H1 (cell line): ENCODE measurements at regions not wholly inside any gene's neighbourhood (a gene's known extent, or its start where the extent isn't known, plus 50 kb on each side); places are given as distances from the start of the nearest gene placed in this dataset.

Experiments used
- CTCF ChIA-PET: fragments of 300-600 bp; sonication (Branson Sonifier 250); formaldehyde crosslinking; loops from one replicate; lab custom pipeline; 2021; ENCODE audit not compliant: partially characterized antibody; lab: Charles Lee
- POLR2A ChIA-PET: fragments of 300-600 bp; sonication (Branson Sonifier 250); formaldehyde crosslinking; loops from one replicate; lab custom pipeline; 2021; ENCODE audit warnings: inconsistent platforms; ENCODE audit not compliant: partially characterized antibody; lab: Charles Lee
- DNase-seq, 2 experiments: peaks; one replicate each; pipeline versions ENCODE4 v3.0.0 to v3.0.0-alpha.2; 2010 to 2022; ENCODE audit warnings: low spot score in 2 of 2, low read depth in 1 of 2, mixed read lengths in 1 of 2
- FAIRE-seq: peaks from 2 replicates; lab custom pipeline; 2011; peaks lifted over from hg19 to GRCh38; lab: Jason Lieb, UNC
- H2AFZ ChIP-seq: 2 replicates; pipeline ENCODE4 v1.8.1; 2012; ENCODE audit warnings: low read length, inconsistent platforms
- H2AK5ac ChIP-seq: 2 replicates; pipeline ENCODE4 v1.6.1; 2013; ENCODE audit warnings: low read depth, low read length
- H2BK120ac ChIP-seq: replicated peaks from 2 replicates; pipeline ENCODE3; 2013; ENCODE audit warnings: low read depth, low read length, inconsistent platforms
- H2BK12ac ChIP-seq: 2 replicates; pipeline ENCODE4 v1.6.1; 2013; ENCODE audit warnings: low read depth, low read length
- H2BK15ac ChIP-seq: 2 replicates; pipeline ENCODE4 v1.6.1; 2013; ENCODE audit warnings: low read length
- H2BK20ac ChIP-seq: 2 replicates; pipeline ENCODE4 v1.6.1; 2013; ENCODE audit warnings: low read length
- H2BK5ac ChIP-seq: 2 replicates; pipeline ENCODE4 v1.6.1; 2013; ENCODE audit warnings: low read depth, low read length
- H3K14ac ChIP-seq: 2 replicates; pipeline ENCODE4 v1.6.1; 2013; ENCODE audit warnings: inconsistent platforms; ENCODE audit not compliant: insufficient read length
- H3K18ac ChIP-seq: 2 replicates; pipeline ENCODE4 v1.6.1; 2013; ENCODE audit warnings: low read length; ENCODE audit errors: extremely low read depth
- H3K23ac ChIP-seq: 2 replicates; pipeline ENCODE4 v1.6.1; 2013; ENCODE audit warnings: inconsistent platforms; ENCODE audit not compliant: insufficient read length
- H3K23me2 ChIP-seq: 2 replicates; pipeline ENCODE4 v1.6.1; 2013; ENCODE audit warnings: low read depth, low read length
- H3K27ac ChIP-seq: 2 replicates; pipeline ENCODE4 v1.6.1; 2011; ENCODE audit warnings: low read depth, low read length, inconsistent platforms
- H3K27me3 ChIP-seq, 4 experiments: replicated peaks in 1 of 4; 1 replicate in 1 of 4; 2 replicates in 3 of 4; pipeline versions ENCODE4 v1.6.1 to v1.8.1; 2011 to 2013; ENCODE audit warnings: low read length in 3 of 4, mild to moderate bottlenecking in 3 of 4, inconsistent platforms in 2 of 4, mixed read lengths in 2 of 4, moderate library complexity in 1 of 4; ENCODE audit not compliant: control insufficient read depth in 3 of 4, insufficient read depth in 3 of 4; ENCODE audit errors: extremely low read depth in 1 of 4
- H3K36me3 ChIP-seq, 4 experiments: 2 replicates each; pipeline versions ENCODE4 v1.6.1 to v1.8.1; 2011 to 2013; ENCODE audit warnings: mild to moderate bottlenecking in 4 of 4, low read length in 3 of 4, moderate library complexity in 2 of 4, control low read depth in 1 of 4, inconsistent platforms in 1 of 4; ENCODE audit not compliant: insufficient read depth in 4 of 4, control insufficient read depth in 2 of 4
- H3K4ac ChIP-seq: replicated peaks from 2 replicates; pipeline ENCODE3; 2013; ENCODE audit warnings: low read length, low read depth, mixed read lengths, inconsistent platforms; ENCODE audit not compliant: insufficient read length
- H3K4me1 ChIP-seq, 4 experiments: replicated peaks in 1 of 4; 1 replicate in 1 of 4; 2 replicates in 3 of 4; pipeline versions ENCODE4 v1.6.1 to v1.8.1; 2011 to 2013; ENCODE audit warnings: low read length in 3 of 4, inconsistent platforms in 2 of 4, mixed read lengths in 1 of 4; ENCODE audit not compliant: insufficient read depth in 4 of 4, control insufficient read depth in 3 of 4
- H3K4me2 ChIP-seq, 2 experiments: 2 replicates each; pipeline versions ENCODE4 v1.6.1 to v1.8.1; 2011 to 2013; ENCODE audit warnings: low read depth in 2 of 2, low read length in 2 of 2, control low read depth in 1 of 2, inconsistent platforms in 1 of 2, mild to moderate bottlenecking in 1 of 2; ENCODE audit not compliant: insufficient read depth in 1 of 2
- H3K4me3 ChIP-seq, 4 experiments: fragments of 200-600, 300-600 bp in 1 of 4; sonication (generic), shearing (Covaris generic), sonication (Bioruptor Twin) in 1 of 4; 2 replicates each; pipeline versions ENCODE4 v1.5.1 to v1.8.1; 2011 to 2016; ENCODE audit warnings: low read length in 4 of 4, low read depth in 3 of 4, control low read depth in 2 of 4, inconsistent platforms in 2 of 4, mild to moderate bottlenecking in 2 of 4, mixed read lengths in 1 of 4, moderate library complexity in 1 of 4; ENCODE audit not compliant: insufficient read depth in 2 of 4; ENCODE audit errors: extremely low read depth in 1 of 4
- H3K56ac ChIP-seq: replicated peaks from 2 replicates; pipeline ENCODE3; 2013; ENCODE audit warnings: low read depth, mild to moderate bottlenecking, mixed read lengths, low read length, inconsistent platforms; ENCODE audit not compliant: insufficient read length
- H3K79me1 ChIP-seq: 2 replicates; pipeline ENCODE4 v1.6.1; 2013; ENCODE audit warnings: low read depth, low read length, control low read depth
- H3K79me2 ChIP-seq, 2 experiments: 2 replicates each; pipeline versions ENCODE4 v1.6.1 to v1.8.1; 2012 to 2013; ENCODE audit warnings: low read length in 2 of 2, mild to moderate bottlenecking in 2 of 2, inconsistent platforms in 1 of 2; ENCODE audit not compliant: insufficient read depth in 2 of 2, control insufficient read depth in 1 of 2
- H3K9ac ChIP-seq, 4 experiments: replicated peaks in 1 of 4; 1 replicate in 1 of 4; 2 replicates in 3 of 4; pipeline versions ENCODE4 v1.6.1 to v1.8.1; 2011 to 2013; ENCODE audit warnings: low read depth in 3 of 4, low read length in 3 of 4, control low read depth in 2 of 4, mild to moderate bottlenecking in 2 of 4, moderate library complexity in 2 of 4, inconsistent platforms in 1 of 4; ENCODE audit errors: extremely low read depth in 1 of 4
- H3K9me3 ChIP-seq, 2 experiments: 2 replicates each; pipeline versions ENCODE4 v1.6.1 to v1.8.1; 2012 to 2013; ENCODE audit warnings: mild to moderate bottlenecking in 2 of 2, moderate library complexity in 2 of 2, control low read depth in 1 of 2, inconsistent platforms in 1 of 2, low read depth in 1 of 2, low read length in 1 of 2, mixed read lengths in 1 of 2; ENCODE audit not compliant: insufficient read depth in 2 of 2
- H4K20me1 ChIP-seq, 2 experiments: replicated peaks in 1 of 2; 2 replicates each; pipeline versions ENCODE3 to v1.8.1; 2011 to 2013; ENCODE audit warnings: inconsistent platforms in 2 of 2, low read length in 2 of 2, mild to moderate bottlenecking in 1 of 2; ENCODE audit not compliant: insufficient read depth in 2 of 2, control insufficient read depth in 1 of 2
- H4K5ac ChIP-seq: 2 replicates; pipeline ENCODE4 v1.6.1; 2013; ENCODE audit warnings: low read length, low read depth, mixed read lengths, inconsistent platforms; ENCODE audit not compliant: insufficient read length
- H4K8ac ChIP-seq: 2 replicates; pipeline ENCODE4 v1.8.0; 2013; ENCODE audit warnings: mild to moderate bottlenecking, moderate library complexity, low read length, inconsistent platforms; ENCODE audit not compliant: insufficient read depth; ENCODE audit errors: extremely low read depth
- H4K91ac ChIP-seq: replicated peaks from 2 replicates; pipeline ENCODE3; 2013; ENCODE audit warnings: low read length, mixed read lengths, inconsistent platforms; ENCODE audit not compliant: insufficient read length
- HDAC2 ChIP-seq, 2 experiments: fragments of 300-600 bp in 1 of 2; sonication (generic) in 1 of 2; IDR thresholded peaks; 2 replicates each; pipeline ENCODE4 v1.6.1; 2011 to 2012; ENCODE audit warnings: low read depth in 2 of 2, low read length in 2 of 2, mild to moderate bottlenecking in 2 of 2, moderate library complexity in 2 of 2, borderline replicate concordance in 1 of 2, inconsistent platforms in 1 of 2
- NANOG ChIP-seq: IDR thresholded peaks from 2 replicates; pipeline ENCODE4 v1.6.1; 2011; ENCODE audit warnings: low read length, low read depth, mild to moderate bottlenecking, inconsistent platforms; ENCODE audit not compliant: insufficient read depth, poor library complexity, severe bottlenecking
- PHF8 ChIP-seq: fragments of 200-600 bp; sonication (generic); conservative IDR thresholded peaks from 2 replicates; pipeline ENCODE4 v1.7.1; 2012; ENCODE audit warnings: low read depth, mild to moderate bottlenecking, inconsistent platforms, low read length, moderate library complexity
- SP1 ChIP-seq: IDR thresholded peaks from 2 replicates; pipeline ENCODE4 v1.6.1; 2011; ENCODE audit warnings: low read depth, low read length
- ZNF274 ChIP-seq: IDR thresholded peaks from 2 replicates; pipeline ENCODE4 v1.7.0; 2012; ENCODE audit warnings: low read length, borderline replicate concordance; ENCODE audit errors: extremely low read depth
- WGBS, 2 experiments: shearing (Covaris generic) in 1 of 2; methylation state at CpG; one replicate each; pipeline versions ENCODE4 v1.1.6 to v1.1.7; 2013 to 2015; ENCODE audit warnings: low lambda C conversion rate in 2 of 2, mixed read lengths in 2 of 2, inconsistent platforms in 1 of 2, low coverage in 1 of 2, missing lambda C conversion rate in 1 of 2; ENCODE audit not compliant: insufficient replicate concordance in 2 of 2, insufficient coverage in 1 of 2, insufficient read length in 1 of 2; ENCODE audit errors: extremely low coverage in 1 of 2, missing lambda C conversion rate in 1 of 2; 5-methylcytosine and 5-hydroxymethylcytosine counted together

DNA sequence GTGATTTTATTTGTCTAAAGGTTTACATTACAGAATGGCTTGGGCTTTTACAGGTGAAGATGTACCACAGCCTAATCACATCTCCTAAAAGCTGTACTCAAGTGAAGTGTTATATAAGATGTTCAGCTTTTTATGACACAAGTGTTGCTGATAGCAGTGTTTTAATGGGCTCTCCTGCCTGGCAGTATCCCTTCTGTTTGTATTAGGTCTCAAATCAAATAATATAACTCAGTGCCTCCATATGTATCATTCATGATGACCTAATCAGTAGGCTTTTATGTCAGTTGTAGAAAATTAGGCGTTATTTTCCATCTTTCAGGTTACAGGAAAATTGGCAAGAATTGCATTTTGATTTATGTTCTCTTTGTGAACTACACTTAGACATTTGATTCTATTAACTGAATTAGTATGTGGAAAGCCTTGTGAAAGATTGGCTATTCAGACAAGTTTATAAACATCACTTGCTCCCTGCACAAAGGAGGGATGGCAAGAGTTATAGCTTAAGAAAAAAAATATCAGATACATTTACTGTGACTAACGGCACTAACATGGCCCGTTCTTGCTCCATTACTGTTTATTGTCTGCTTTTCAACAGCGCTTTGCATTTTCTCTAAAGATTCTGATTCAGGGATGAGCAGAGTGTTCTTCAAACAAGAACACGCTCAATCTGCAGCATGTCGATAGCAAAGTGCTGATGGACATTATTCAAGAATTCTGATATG lies 143.7 kb upstream of the DIO2 start:
- TF ChIP-seq ZNF274 (no peak), NANOG (no peak), PHF8 (no peak), HDAC2 (IDR thresholded peaks at IDR 0.05; ENCODE audit: borderline replicate concordance in 1 of 2, low read depth in 2 of 2, low read length in 2 of 2) (no peak), SP1 (no peak)
- TF ChIP-seq, all 59 proteins: peak for 0
- no peaks in the 10 kb centered on the region for H3K4me1 ChIP-seq
- H2BK20ac ChIP-seq: no peak overlapping the region
- DNase-seq (no peak), FAIRE-seq (no peak)
- no peak overlapping the region for H3K14ac ChIP-seq
- no peak overlapping the region for H3K18ac ChIP-seq
- H3K9me3 ChIP-seq: no peaks in the 10 kb centered on the region
- no peaks in the 10 kb centered on the region for H3K23me2 ChIP-seq
- no peak overlapping the region for H3K23ac ChIP-seq
- no peaks in the 10 kb centered on the region for H3K36me3 ChIP-seq
- no peak overlapping the region for H3K4ac ChIP-seq
- no peak overlapping the region for H2BK12ac ChIP-seq
- no peaks in the 10 kb centered on the region for H4K20me1 ChIP-seq
- H2BK120ac ChIP-seq: no peak overlapping the region
- H3K27me3 ChIP-seq: peaks cover 0 to 1% (median 0%) of the 10 kb centered on the region in 4 experiments; a peak in 1 of 7 replicates
- ChIA-PET POLR2A (no interaction called here), CTCF (interaction anchor here (1.0 to 3.1 kb wide), 7 partner anchors 8 to 488 kb away, joined by 3 to 25 read pairs (median 16); no protein-coding TSS in a partner anchor)
- H2AFZ ChIP-seq: no peak overlapping the region
- 95% methylated on average over 6 of the region's 6 CpGs; no CpG with 5 or more reads in 1 of the 2 experiments for WGBS, 2 experiments
- no peak overlapping the region for H3K4me3 ChIP-seq
- H3K79me1 ChIP-seq: no peaks in the 10 kb centered on the region
- H2BK15ac ChIP-seq: no peak overlapping the region
- H4K8ac ChIP-seq: no peak overlapping the region
- H4K5ac ChIP-seq: no peak overlapping the region
- no peak overlapping the region for H4K91ac ChIP-seq
- no peak overlapping the region for H3K56ac ChIP-seq
- no peak overlapping the region for H3K4me2 ChIP-seq
- H3K9ac ChIP-seq: no peak overlapping the region
- H3K27ac ChIP-seq: no peak overlapping the region
- H3K79me2 ChIP-seq: no peaks in the 10 kb centered on the region
- no peak overlapping the region for H2AK5ac ChIP-seq
- H2BK5ac ChIP-seq: no peak overlapping the region
